Right ventricle myocardium superior (tissue), 1 donor: ENCODE measurements at regions not wholly inside any gene's neighbourhood (a gene's known extent, or its start where the extent isn't known, plus 50 kb on each side); places are given as distances from the start of the nearest gene placed in this dataset.

Experiments used
- ATAC-seq: fragments of 200-7000 bp; cut with Tn5 transposase; one replicate; pipeline ENCODE4 v1.9.1; 2020; ENCODE audit warnings: mild to moderate bottlenecking; ENCODE audit not compliant: poor library complexity
- DNase-seq: peaks from one replicate; pipeline ENCODE4 v3.0.0-alpha.2; 2020
- intact Hi-C: fragments of 100-400 bp; cut with DNase I; formaldehyde crosslinking; loops from one replicate; pipeline ENCODE4 v1.11.2; 2022
- donor health status: DM: no; HTN: yes; CAD: no; lungs with severe emphysema.

GRCh38 chr18:71505526-71505925 lies 1038.6 kb downstream of the CBLN2 start:
- ATAC-seq (no peak), DNase-seq (no peak)
- intact Hi-C loops: no loop called here

- DNase-seq (no peak), ATAC-seq (no peak)
- intact Hi-C loops: no loop called here
Measured at GRCh38 chr18:71503222-71503621, 1040.9 kb downstream of the CBLN2 start.

- DNase-seq: no peak
- intact Hi-C loops: no loop called here
- ATAC-seq: no peak
Measured at GRCh38 chr18:71485611-71486010, 1058.5 kb downstream of the CBLN2 start.

GRCh38 chr18:71471963-71472725 lies 1072.0 kb downstream of the CBLN2 start:
- no peak for DNase-seq
- intact Hi-C loops: no loop called here
- ATAC-seq: no peak

GRCh38 chr18:71456206-71456605 lies 1087.9 kb downstream of the CBLN2 start:
- DNase-seq (no peak), ATAC-seq (no peak)
- intact Hi-C loops: no loop called here

- ATAC-seq (no peak), DNase-seq (no peak)
- intact Hi-C loops: no loop called here
Measured at GRCh38 chr18:71450257-71450656, 1093.9 kb downstream of the CBLN2 start.

GRCh38 chr18:71443706-71444480 lies 1100.2 kb downstream of the CBLN2 start:
- intact Hi-C loops: no loop called here
- DNase-seq (no peak), ATAC-seq (no peak)

- no peak for ATAC-seq
- intact Hi-C loops: no loop called here
- no peak for DNase-seq
Measured at GRCh38 chr18:71442731-71443141, 1101.4 kb downstream of the CBLN2 start.

- intact Hi-C loops: no loop called here
- ATAC-seq (no peak), DNase-seq (no peak)
Measured at GRCh38 chr18:71441156-71441555, 1103.0 kb downstream of the CBLN2 start.

- ATAC-seq (no peak), DNase-seq (no peak)
- intact Hi-C loops: no loop called here
Measured at GRCh38 chr18:71437511-71437910, 1106.6 kb downstream of the CBLN2 start.

- DNase-seq: no peak
- intact Hi-C loops: no loop called here
- no peak for ATAC-seq
Measured at GRCh38 chr18:71433373-71433772, 1110.8 kb downstream of the CBLN2 start.

GRCh38 chr18:71431689-71432088 lies 1112.5 kb downstream of the CBLN2 start:
- no peak for DNase-seq
- ATAC-seq: no peak
- intact Hi-C loops: no loop called here

GRCh38 chr18:71431171-71431570 lies 1113.0 kb downstream of the CBLN2 start:
- no peak for DNase-seq
- ATAC-seq: no peak
- intact Hi-C loops: no loop called here

- DNase-seq (no peak), ATAC-seq (no peak)
- intact Hi-C loops: no loop called here
Measured at GRCh38 chr18:71426441-71426840, 1117.7 kb downstream of the CBLN2 start.

- intact Hi-C loops: no loop called here
- no peak for ATAC-seq
- no peak for DNase-seq
Measured at GRCh38 chr18:71405169-71405809, 1116.4 kb downstream of the SOCS6 start.

- ATAC-seq (no peak), DNase-seq (no peak)
- intact Hi-C loops: no loop called here
Measured at GRCh38 chr18:71403501-71403900, 1114.7 kb downstream of the SOCS6 start.

GRCh38 chr18:71398531-71398930 lies 1109.7 kb downstream of the SOCS6 start:
- intact Hi-C loops: no loop called here
- no peak for ATAC-seq
- DNase-seq: no peak

GRCh38 chr18:71388148-71388547 lies 1099.3 kb downstream of the SOCS6 start:
- no peak for DNase-seq
- intact Hi-C loops: no loop called here
- ATAC-seq: no peak

GRCh38 chr18:71374294-71375000 lies 1085.6 kb downstream of the SOCS6 start:
- intact Hi-C loops: no loop called here
- DNase-seq (no peak), ATAC-seq (no peak)
